ENCODE measurements at regions not wholly inside any gene's neighbourhood (a gene's known extent, or its start where the extent isn't known, plus 50 kb on each side); places are given as distances from the start of the nearest gene placed in this dataset.

DNA sequence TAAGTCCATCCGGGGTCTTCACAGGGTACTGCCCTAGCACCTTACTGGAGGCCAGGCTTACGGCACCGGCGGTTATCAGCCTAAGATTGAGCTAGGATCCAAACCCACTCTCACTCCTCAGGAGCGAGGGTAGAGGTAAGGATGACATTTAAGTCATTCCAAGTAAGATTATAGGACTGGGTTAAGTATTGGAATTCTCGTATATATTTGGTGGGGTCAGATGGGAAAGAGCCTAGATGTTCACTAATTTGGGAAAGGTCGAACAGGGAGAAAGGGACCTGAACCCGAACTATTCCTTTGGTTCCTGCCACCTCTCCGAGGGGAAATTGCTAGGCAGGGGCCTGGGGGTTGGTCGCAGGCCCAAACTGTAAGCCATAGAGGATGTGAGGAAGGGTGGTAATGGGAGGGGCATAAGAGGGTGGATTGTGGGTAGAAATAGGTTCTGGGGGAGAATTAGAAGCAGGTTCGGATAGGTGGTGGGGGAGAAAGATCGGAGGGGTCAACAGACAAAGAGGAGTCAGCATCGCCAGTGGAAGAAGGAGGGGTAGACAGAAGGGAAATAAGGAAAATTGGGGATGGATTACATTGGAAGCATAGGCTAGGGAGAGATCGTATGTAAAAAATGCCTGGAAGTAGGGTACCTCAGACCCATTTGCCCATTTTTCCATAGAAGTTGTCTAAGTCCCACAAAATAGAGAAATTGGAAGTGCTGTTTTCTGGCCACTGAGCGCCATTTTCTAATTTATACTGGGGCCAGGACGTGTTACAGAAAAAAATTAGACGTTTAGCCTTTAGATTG, 747.1 kb upstream of the ADGRB3 start:
- Histone ChIP-seq H3K9me3 (ENCODE audit: control insufficient read depth, low read length) (peaks cover 10% of the 10 kb centered on the region), H3K4me3 (ENCODE audit: extremely low read depth, insufficient read depth, low read length, poor library complexity, severe bottlenecking) (no peak overlapping the region), H3K27ac (ENCODE audit: low read depth, low read length, severe bottlenecking) (no peak overlapping the region), H3K36me3 (ENCODE audit: control insufficient read depth, insufficient read depth, low read length) (peaks cover 20% of the 10 kb centered on the region), H3K4me1 (ENCODE audit: control insufficient read depth, insufficient read depth, low read length, poor library complexity, severe bottlenecking) (no peaks in the 10 kb centered on the region)
- WGBS, 2 experiments (ENCODE audit: insufficient coverage in 2 of 2): 92 to 94% methylated on average over 12 to 13 of the region's 17 CpGs

GRCh38 chr6:67887419-67887746, 747.7 kb upstream of the ADGRB3 start:
- H3K36me3 ChIP-seq (ENCODE audit: control insufficient read depth, insufficient read depth, low read length): peaks cover 20% of the 10 kb centered on the region
- 92 to 100% methylated on average over 2 to 4 of the region's 4 CpGs for WGBS, 2 experiments (ENCODE audit: insufficient coverage in 2 of 2)

GRCh38 chr6:67886840-67887292, 748.2 kb upstream of the ADGRB3 start:
- peaks cover 2% of the 10 kb centered on the region for H3K4me1 ChIP-seq (ENCODE audit: control insufficient read depth, insufficient read depth, low read length, poor library complexity, severe bottlenecking)
- no peak overlapping the region for H3K4me3 ChIP-seq (ENCODE audit: extremely low read depth, insufficient read depth, low read length, poor library complexity, severe bottlenecking)
- H3K27ac ChIP-seq (ENCODE audit: low read depth, low read length, severe bottlenecking): no peak overlapping the region
- H3K36me3 ChIP-seq (ENCODE audit: control insufficient read depth, insufficient read depth, low read length): peaks cover 25% of the 10 kb centered on the region
- H3K9me3 ChIP-seq (ENCODE audit: control insufficient read depth, low read length): peaks cover 10% of the 10 kb centered on the region
- 95% methylated on average over 22 of the region's 23 CpGs for WGBS, 2 experiments (ENCODE audit: insufficient coverage in 2 of 2)

More at GRCh38 chr6:67887419-67887746, 747.7 kb upstream of the ADGRB3 start:
- Histone ChIP-seq H3K9me3 (ENCODE audit: control insufficient read depth, low read length) (peaks cover 10% of the 10 kb centered on the region), H3K4me1 (ENCODE audit: control insufficient read depth, insufficient read depth, low read length, poor library complexity, severe bottlenecking) (no peaks in the 10 kb centered on the region), H3K4me3 (ENCODE audit: extremely low read depth, insufficient read depth, low read length, poor library complexity, severe bottlenecking) (no peak overlapping the region), H3K27ac (ENCODE audit: low read depth, low read length, severe bottlenecking) (no peak overlapping the region)

GRCh38 chr6:67886036-67886707, 748.9 kb upstream of the ADGRB3 start:
- H3K4me1 ChIP-seq (ENCODE audit: control insufficient read depth, insufficient read depth, low read length, poor library complexity, severe bottlenecking): peaks cover 7% of the 10 kb centered on the region
- H3K4me3 ChIP-seq (ENCODE audit: extremely low read depth, insufficient read depth, low read length, poor library complexity, severe bottlenecking): no peak overlapping the region
- 92 to 93% methylated on average over 5 of the region's 5 CpGs for WGBS, 2 experiments (ENCODE audit: insufficient coverage in 2 of 2)
- no peak overlapping the region for H3K27ac ChIP-seq (ENCODE audit: low read depth, low read length, severe bottlenecking)
- H3K9me3 ChIP-seq (ENCODE audit: control insufficient read depth, low read length): peaks cover 10% of the 10 kb centered on the region
- peaks cover 27% of the 10 kb centered on the region for H3K36me3 ChIP-seq (ENCODE audit: control insufficient read depth, insufficient read depth, low read length)

GRCh38 chr6:67885081-67886033, 749.7 kb upstream of the ADGRB3 start:
- WGBS, 2 experiments (ENCODE audit: insufficient coverage in 2 of 2): 91 to 97% methylated on average over 14 of the region's 14 CpGs

GRCh38 chr6:67884442-67884841, 750.6 kb upstream of the ADGRB3 start:
- 90 to 94% methylated on average over 8 of the region's 8 CpGs for WGBS, 2 experiments (ENCODE audit: insufficient coverage in 2 of 2)
- peaks cover 7% of the 10 kb centered on the region for H3K4me1 ChIP-seq (ENCODE audit: control insufficient read depth, insufficient read depth, low read length, poor library complexity, severe bottlenecking)
- peaks cover 27% of the 10 kb centered on the region for H3K36me3 ChIP-seq (ENCODE audit: control insufficient read depth, insufficient read depth, low read length)
- no peak overlapping the region for H3K4me3 ChIP-seq (ENCODE audit: extremely low read depth, insufficient read depth, low read length, poor library complexity, severe bottlenecking)
- no peak overlapping the region for H3K27ac ChIP-seq (ENCODE audit: low read depth, low read length, severe bottlenecking)
- H3K9me3 ChIP-seq (ENCODE audit: control insufficient read depth, low read length): peaks cover 10% of the 10 kb centered on the region

More at GRCh38 chr6:67885081-67886033, 749.7 kb upstream of the ADGRB3 start:
- peaks cover 10% of the 10 kb centered on the region for H3K9me3 ChIP-seq (ENCODE audit: control insufficient read depth, low read length)
- H3K4me3 ChIP-seq (ENCODE audit: extremely low read depth, insufficient read depth, low read length, poor library complexity, severe bottlenecking): no peak overlapping the region
- peaks cover 27% of the 10 kb centered on the region for H3K36me3 ChIP-seq (ENCODE audit: control insufficient read depth, insufficient read depth, low read length)
- no peak overlapping the region for H3K27ac ChIP-seq (ENCODE audit: low read depth, low read length, severe bottlenecking)
- H3K4me1 ChIP-seq (ENCODE audit: control insufficient read depth, insufficient read depth, low read length, poor library complexity, severe bottlenecking): peaks cover 7% of the 10 kb centered on the region

DNA sequence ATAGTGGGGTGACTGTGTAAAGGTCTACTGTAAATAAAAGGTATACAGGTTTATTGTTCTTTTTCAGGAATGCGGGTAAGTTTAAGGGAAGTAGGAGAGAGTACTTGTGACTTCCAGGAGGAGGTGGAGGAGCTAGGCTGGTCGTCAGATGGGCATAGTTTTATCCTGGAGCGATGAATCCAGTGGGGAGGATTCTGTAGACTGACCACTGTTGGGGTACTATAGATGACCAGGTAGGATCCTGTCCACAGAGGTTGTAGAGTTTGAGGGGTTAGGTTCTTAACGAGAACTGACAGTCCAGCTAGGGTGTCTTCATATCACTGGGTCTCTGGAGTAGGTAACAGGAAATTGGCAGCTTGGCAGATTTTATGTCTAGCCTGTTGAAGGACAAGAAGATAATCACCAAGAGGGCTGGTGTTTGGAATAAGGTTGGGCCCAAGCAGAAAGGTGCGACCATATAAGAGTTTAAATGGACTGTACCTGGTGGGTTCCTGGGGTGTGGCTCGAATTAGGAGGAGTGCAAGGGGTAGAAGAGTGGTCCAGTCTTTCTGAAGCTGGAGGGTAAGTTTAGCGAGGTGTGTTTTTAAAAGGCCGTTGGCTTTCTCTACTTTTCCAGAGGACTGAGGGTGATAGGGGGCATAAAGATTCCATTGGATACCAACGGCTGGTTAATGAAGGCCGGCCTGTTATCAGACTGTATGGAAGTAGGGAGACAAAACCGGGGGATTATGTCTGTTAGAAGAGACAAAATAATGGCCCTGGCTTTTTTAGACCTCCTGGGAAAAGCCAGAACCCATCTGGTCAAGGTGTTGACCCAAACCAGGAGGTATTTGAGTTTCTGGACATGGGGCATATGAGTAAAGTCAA, 751.3 kb upstream of the ADGRB3 start:
- WGBS, 2 experiments (ENCODE audit: insufficient coverage in 2 of 2): 95 to 96% methylated on average over 11 of the region's 11 CpGs
- peaks cover 6% of the 10 kb centered on the region for H3K9me3 ChIP-seq (ENCODE audit: control insufficient read depth, low read length)
- peaks cover 7% of the 10 kb centered on the region for H3K4me1 ChIP-seq (ENCODE audit: control insufficient read depth, insufficient read depth, low read length, poor library complexity, severe bottlenecking)
- no peak overlapping the region for H3K27ac ChIP-seq (ENCODE audit: low read depth, low read length, severe bottlenecking)
- H3K36me3 ChIP-seq (ENCODE audit: control insufficient read depth, insufficient read depth, low read length): peaks cover 27% of the 10 kb centered on the region
- no peak overlapping the region for H3K4me3 ChIP-seq (ENCODE audit: extremely low read depth, insufficient read depth, low read length, poor library complexity, severe bottlenecking)

GRCh38 chr6:67882436-67883311, 752.4 kb upstream of the ADGRB3 start:
- Histone ChIP-seq H3K27ac (ENCODE audit: low read depth, low read length, severe bottlenecking) (no peak overlapping the region), H3K9me3 (ENCODE audit: control insufficient read depth, low read length) (peaks cover 3% of the 10 kb centered on the region), H3K4me1 (ENCODE audit: control insufficient read depth, insufficient read depth, low read length, poor library complexity, severe bottlenecking) (peaks cover 7% of the 10 kb centered on the region), H3K4me3 (ENCODE audit: extremely low read depth, insufficient read depth, low read length, poor library complexity, severe bottlenecking) (no peak overlapping the region), H3K36me3 (ENCODE audit: control insufficient read depth, insufficient read depth, low read length) (peaks cover 27% of the 10 kb centered on the region)
- WGBS, 2 experiments (ENCODE audit: insufficient coverage in 2 of 2): 93 to 94% methylated on average over 4 to 5 of the region's 5 CpGs

DNA sequence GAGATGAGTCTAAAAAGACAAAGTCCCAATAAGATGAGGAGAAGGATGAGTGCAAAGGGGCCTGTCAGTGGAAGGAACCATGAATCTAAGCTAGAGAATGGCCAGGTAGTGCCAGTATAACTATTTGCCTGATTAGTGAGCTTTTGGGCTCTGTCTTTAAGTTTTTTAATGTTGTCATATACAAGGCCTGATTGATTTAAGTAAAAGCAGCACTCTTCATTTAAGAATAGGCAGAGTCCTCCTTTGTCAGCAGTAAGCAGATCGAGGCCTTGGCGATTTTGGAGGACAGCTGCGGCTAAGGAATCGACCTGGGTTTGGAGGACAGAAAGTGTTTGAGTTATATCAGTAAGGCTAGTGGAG, 753.4 kb upstream of the ADGRB3 start:
- Histone ChIP-seq H3K27ac (ENCODE audit: low read depth, low read length, severe bottlenecking) (no peak overlapping the region), H3K36me3 (ENCODE audit: control insufficient read depth, insufficient read depth, low read length) (peaks cover 27% of the 10 kb centered on the region), H3K9me3 (ENCODE audit: control insufficient read depth, low read length) (peaks cover 3% of the 10 kb centered on the region), H3K4me1 (ENCODE audit: control insufficient read depth, insufficient read depth, low read length, poor library complexity, severe bottlenecking) (peaks cover 7% of the 10 kb centered on the region), H3K4me3 (ENCODE audit: extremely low read depth, insufficient read depth, low read length, poor library complexity, severe bottlenecking) (no peak overlapping the region)
- 92 to 100% methylated on average over 2 of the region's 4 CpGs for WGBS, 2 experiments (ENCODE audit: insufficient coverage in 2 of 2)
